ENCODE measurements at regions not wholly inside any gene's neighbourhood (a gene's known extent, or its start where the extent isn't known, plus 50 kb on each side); places are given as distances from the start of the nearest gene placed in this dataset.

DNA sequence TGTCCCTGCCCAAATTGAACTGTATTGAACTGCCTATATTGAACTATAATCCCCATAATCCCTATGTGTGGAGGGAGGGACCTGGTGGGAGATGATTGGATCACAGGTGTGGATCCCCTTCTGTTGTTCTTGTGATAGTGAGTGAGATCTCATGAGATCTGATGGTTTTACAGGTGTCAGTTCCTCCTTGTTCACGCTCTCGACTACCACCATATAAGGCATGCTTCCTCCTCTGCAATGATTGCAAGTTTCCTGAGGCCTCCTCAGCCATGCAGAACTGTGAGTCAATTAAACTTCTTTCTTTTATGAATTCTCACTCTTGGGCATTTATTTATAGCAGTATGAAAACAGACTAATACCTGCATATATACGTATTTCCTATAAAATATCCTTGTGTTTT is 206.5 kb upstream of the PDGFD start:
- no peaks in the 10 kb centered on the region for H3K9me3 ChIP-seq
- WGBS, 3 donors, result 90 to 98% (median 96%) methylated on average over 3 of the region's 3 CpGs
- no peaks in the 10 kb centered on the region for H3K27me3 ChIP-seq
- intact Hi-C loops (cut with DNase I), result no loop called here
- DNase-seq, result no peak
- H3K27ac ChIP-seq, result no peak overlapping the region
- no peaks in the 10 kb centered on the region for H3K4me1 ChIP-seq (ENCODE audit: insufficient read depth)
- H3K4me3 ChIP-seq, result no peak overlapping the region
- TF ChIP-seq EP300 (IDR thresholded peaks at IDR 0.05) (no peak), POLR2A (IDR thresholded peaks at IDR 0.05) (no peak)
- TF ChIP-seq, protein P1, sequence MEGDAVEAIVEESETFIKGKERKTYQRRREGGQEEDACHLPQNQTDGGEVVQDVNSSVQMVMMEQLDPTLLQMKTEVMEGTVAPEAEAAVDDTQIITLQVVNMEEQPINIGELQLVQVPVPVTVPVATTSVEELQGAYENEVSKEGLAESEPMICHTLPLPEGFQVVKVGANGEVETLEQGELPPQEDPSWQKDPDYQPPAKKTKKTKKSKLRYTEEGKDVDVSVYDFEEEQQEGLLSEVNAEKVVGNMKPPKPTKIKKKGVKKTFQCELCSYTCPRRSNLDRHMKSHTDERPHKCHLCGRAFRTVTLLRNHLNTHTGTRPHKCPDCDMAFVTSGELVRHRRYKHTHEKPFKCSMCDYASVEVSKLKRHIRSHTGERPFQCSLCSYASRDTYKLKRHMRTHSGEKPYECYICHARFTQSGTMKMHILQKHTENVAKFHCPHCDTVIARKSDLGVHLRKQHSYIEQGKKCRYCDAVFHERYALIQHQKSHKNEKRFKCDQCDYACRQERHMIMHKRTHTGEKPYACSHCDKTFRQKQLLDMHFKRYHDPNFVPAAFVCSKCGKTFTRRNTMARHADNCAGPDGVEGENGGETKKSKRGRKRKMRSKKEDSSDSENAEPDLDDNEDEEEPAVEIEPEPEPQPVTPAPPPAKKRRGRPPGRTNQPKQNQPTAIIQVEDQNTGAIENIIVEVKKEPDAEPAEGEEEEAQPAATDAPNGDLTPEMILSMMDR (IDR thresholded peaks at IDR 0.05), result no peak
- H3K36me3 ChIP-seq, result no peaks in the 10 kb centered on the region

- no peak overlapping the region for H3K4me3 ChIP-seq
- WGBS, 3 donors, result 37 to 61% (median 39%) methylated on average over 4 of the region's 4 CpGs
- no peak for DNase-seq
- no peak for TF ChIP-seq EP300 (IDR thresholded peaks at IDR 0.05)
- TF ChIP-seq, protein P1 (IDR thresholded peaks at IDR 0.05), result no peak
- TF ChIP-seq POLR2A (IDR thresholded peaks at IDR 0.05), result no peak
- no peaks in the 10 kb centered on the region for H3K36me3 ChIP-seq
- H3K9me3 ChIP-seq, result no peaks in the 10 kb centered on the region
- no peaks in the 10 kb centered on the region for H3K4me1 ChIP-seq (ENCODE audit: insufficient read depth)
- H3K27ac ChIP-seq, result no peak overlapping the region
- intact Hi-C loops (cut with DNase I), result no loop called here
- no peaks in the 10 kb centered on the region for H3K27me3 ChIP-seq
Measured at GRCh38 chr11:104369761-104370160, 205.8 kb upstream of the PDGFD start.

GRCh38 chr11:104366321-104366734 is 202.4 kb upstream of the PDGFD start:
- no peaks in the 10 kb centered on the region for H3K4me1 ChIP-seq (ENCODE audit: insufficient read depth)
- TF ChIP-seq, protein P1 (IDR thresholded peaks at IDR 0.05), result no peak
- no peak for TF ChIP-seq EP300 (IDR thresholded peaks at IDR 0.05)
- TF ChIP-seq POLR2A (IDR thresholded peaks at IDR 0.05), result no peak
- no peaks in the 10 kb centered on the region for H3K9me3 ChIP-seq
- 91 to 93% (median 93%) methylated on average over 33 of the region's 33 CpGs for whole genome bisulfite sequencing, 3 donors
- intact Hi-C loops (cut with DNase I), result no loop called here
- no peak overlapping the region for H3K27ac ChIP-seq
- no peaks in the 10 kb centered on the region for H3K36me3 ChIP-seq
- no peak overlapping the region for H3K4me3 ChIP-seq
- H3K27me3 ChIP-seq, result no peaks in the 10 kb centered on the region
- DNase-seq, result peak in 2 of 5 donors; percentile 12 to 30

- DNase-seq, result no peak
- Histone ChIP-seq H3K27ac (no peak overlapping the region), H3K36me3 (no peaks in the 10 kb centered on the region), H3K9me3 (no peaks in the 10 kb centered on the region), H3K4me3 (no peak overlapping the region), H3K27me3 (no peaks in the 10 kb centered on the region), H3K4me1 (ENCODE audit: insufficient read depth) (no peaks in the 10 kb centered on the region)
- WGBS, 3 donors, result 92 to 93% (median 93%) methylated on average over 6 of the region's 6 CpGs
- intact Hi-C loops (cut with DNase I), result no loop called here
- TF ChIP-seq, protein P1 (IDR thresholded peaks at IDR 0.05), result no peak
- no peak for TF ChIP-seq EP300 (IDR thresholded peaks at IDR 0.05)
- no peak for TF ChIP-seq POLR2A (IDR thresholded peaks at IDR 0.05)
Measured at GRCh38 chr11:104365676-104366075, 201.7 kb upstream of the PDGFD start.

- Histone ChIP-seq H3K4me1 (ENCODE audit: insufficient read depth) (no peaks in the 10 kb centered on the region), H3K9me3 (no peaks in the 10 kb centered on the region), H3K36me3 (no peaks in the 10 kb centered on the region), H3K27ac (no peak overlapping the region), H3K4me3 (no peak overlapping the region), H3K27me3 (no peaks in the 10 kb centered on the region)
- 18 to 36% (median 22%) methylated on average over 1 of the region's 1 CpG for WGBS, 3 donors
- no peak for DNase-seq
- TF ChIP-seq EP300 (IDR thresholded peaks at IDR 0.05), result no peak
- no peak for TF ChIP-seq POLR2A (IDR thresholded peaks at IDR 0.05)
- TF ChIP-seq, protein P1 (IDR thresholded peaks at IDR 0.05), result no peak
- intact Hi-C loops (cut with DNase I), result no loop called here
Measured at GRCh38 chr11:104361975-104362374, 198.0 kb upstream of the PDGFD start.

Data from ovary (tissue), 7 donors.